A673 (cell line): ENCODE measurements at regions not wholly inside any gene's neighbourhood (a gene's known extent, or its start where the extent isn't known, plus 50 kb on each side); places are given as distances from the start of the nearest gene placed in this dataset.

Source experiments
- BruUV-seq: library from RNA; stranded (reverse); fragments of 400-500 nt; replicated peaks from 2 replicates; lab custom pipeline; 2021; lab: Mats Ljungman, UMichigan
- CTCF ChIA-PET: fragments of 300-600 bp; sonication (Branson Sonifier 250); formaldehyde crosslinking; loops from one replicate; lab custom pipeline; 2022; ENCODE audit warnings: antibody characterized with exemption; lab: Charles Lee
- POLR2A ChIA-PET: fragments of 300-600 bp; sonication (Branson Sonifier 250); formaldehyde crosslinking; loops from one replicate; lab custom pipeline; 2022; ENCODE audit warnings: antibody characterized with exemption; ENCODE audit not compliant: low non-redundant PET; lab: Charles Lee
- DNase-seq: peaks from one replicate; pipeline ENCODE4 v3.0.0-alpha.2; 2015; ENCODE audit warnings: low spot score
- H3K27ac ChIP-seq: fragments of 200-600 bp; sonication (generic); 2 replicates; pipeline ENCODE4 v1.5.1; 2016; ENCODE audit warnings: mixed run types, low read depth, mild to moderate bottlenecking, mixed read lengths, antibody characterized with exemption, low read length; ENCODE audit not compliant: poor library complexity, severe bottlenecking
- H3K27me3 ChIP-seq: fragments of 200-600 bp; sonication (generic); replicated peaks from 2 replicates; pipeline ENCODE4 v1.6.1; 2017; ENCODE audit warnings: mixed run types, low read depth, mild to moderate bottlenecking, mixed read lengths, antibody characterized with exemption, low read length; ENCODE audit not compliant: insufficient read depth, poor library complexity
- H3K36me3 ChIP-seq: fragments of 200-600 bp; sonication (generic); 2 replicates; pipeline ENCODE4 v1.6.1; 2016; ENCODE audit warnings: mixed run types, mild to moderate bottlenecking, mixed read lengths, antibody characterized with exemption, low read length; ENCODE audit not compliant: insufficient read depth, poor library complexity, severe bottlenecking
- H3K4me1 ChIP-seq: fragments of 200-600 bp; sonication (generic); 2 replicates; pipeline ENCODE4 v1.6.1; 2017; ENCODE audit warnings: mixed run types, mild to moderate bottlenecking, mixed read lengths, antibody characterized with exemption, low read length; ENCODE audit not compliant: insufficient read depth, poor library complexity, severe bottlenecking
- H3K4me3 ChIP-seq: fragments of 200-600 bp; sonication (generic); 2 replicates; pipeline ENCODE4 v1.5.1; 2016; ENCODE audit warnings: low read depth, mixed run types, mild to moderate bottlenecking, mixed read lengths, low read length; ENCODE audit not compliant: poor library complexity, severe bottlenecking
- H3K9me3 ChIP-seq: fragments of 200-600 bp; sonication (generic); 2 replicates; pipeline ENCODE4 v1.6.1; 2016; ENCODE audit warnings: mixed run types, low read depth, mild to moderate bottlenecking, mixed read lengths, antibody characterized with exemption, low read length; ENCODE audit not compliant: poor library complexity, severe bottlenecking
- EZH2 ChIP-seq: fragments of 200-600 bp; sonication (generic); IDR thresholded peaks from 2 replicates; pipeline ENCODE4 v1.6.1; 2017; ENCODE audit warnings: borderline replicate concordance, low read depth, mild to moderate bottlenecking, mixed read lengths, antibody characterized with exemption, low read length; ENCODE audit not compliant: poor library complexity, severe bottlenecking
- intact Hi-C: fragments of 100-400 bp; cut with micrococcal nuclease; formaldehyde crosslinking; loops from one replicate; pipeline ENCODE4 v1.10.0; 2022; ENCODE audit not compliant: unreplicated experiment
- TF ChIP-seq, protein P1 (sequence below): fragments of 300-800, 200-600 bp; sonication (generic); conservative IDR thresholded peaks from 2 replicates; pipeline ENCODE4 v1.5.1; 2017; ENCODE audit warnings: low read depth, mild to moderate bottlenecking, antibody characterized with exemption, low read length, moderate library complexity, mixed read lengths

DNA sequence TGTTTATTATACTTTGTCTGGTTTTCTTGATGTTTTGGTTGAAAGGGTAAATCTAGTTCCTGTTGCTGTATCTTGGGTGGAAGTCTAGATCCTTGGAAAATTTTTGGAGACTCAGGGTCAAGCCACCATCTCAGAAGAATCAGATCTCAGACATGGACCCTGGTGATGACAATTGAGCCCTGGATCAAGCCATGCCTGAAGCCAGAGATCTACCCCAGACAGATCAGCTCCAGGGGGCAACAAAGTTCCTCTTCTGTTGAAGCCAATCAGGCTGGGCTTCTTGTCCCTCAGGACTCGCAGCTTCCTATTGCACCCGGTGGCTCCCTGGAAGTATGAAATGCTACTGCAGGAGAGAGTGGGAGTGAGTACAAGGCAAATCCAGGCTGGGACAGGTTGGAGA, 106.9 kb downstream of the UNCX start:
- intact Hi-C loops = no loop called here
- BruUV-seq = no TSS peak
- H3K4me1 ChIP-seq = no peaks in the 10 kb centered on the region
- no peaks in the 10 kb centered on the region for H3K36me3 ChIP-seq
- POLR2A ChIA-PET = no interaction called here
- DNase-seq = no peak
- H3K9me3 ChIP-seq = peaks cover 10% of the 10 kb centered on the region
- no peak overlapping the region for H3K27ac ChIP-seq
- CTCF ChIA-PET = no interaction called here
- H3K27me3 ChIP-seq = no peaks in the 10 kb centered on the region
- H3K4me3 ChIP-seq = no peak overlapping the region
- TF ChIP-seq, protein P1, sequence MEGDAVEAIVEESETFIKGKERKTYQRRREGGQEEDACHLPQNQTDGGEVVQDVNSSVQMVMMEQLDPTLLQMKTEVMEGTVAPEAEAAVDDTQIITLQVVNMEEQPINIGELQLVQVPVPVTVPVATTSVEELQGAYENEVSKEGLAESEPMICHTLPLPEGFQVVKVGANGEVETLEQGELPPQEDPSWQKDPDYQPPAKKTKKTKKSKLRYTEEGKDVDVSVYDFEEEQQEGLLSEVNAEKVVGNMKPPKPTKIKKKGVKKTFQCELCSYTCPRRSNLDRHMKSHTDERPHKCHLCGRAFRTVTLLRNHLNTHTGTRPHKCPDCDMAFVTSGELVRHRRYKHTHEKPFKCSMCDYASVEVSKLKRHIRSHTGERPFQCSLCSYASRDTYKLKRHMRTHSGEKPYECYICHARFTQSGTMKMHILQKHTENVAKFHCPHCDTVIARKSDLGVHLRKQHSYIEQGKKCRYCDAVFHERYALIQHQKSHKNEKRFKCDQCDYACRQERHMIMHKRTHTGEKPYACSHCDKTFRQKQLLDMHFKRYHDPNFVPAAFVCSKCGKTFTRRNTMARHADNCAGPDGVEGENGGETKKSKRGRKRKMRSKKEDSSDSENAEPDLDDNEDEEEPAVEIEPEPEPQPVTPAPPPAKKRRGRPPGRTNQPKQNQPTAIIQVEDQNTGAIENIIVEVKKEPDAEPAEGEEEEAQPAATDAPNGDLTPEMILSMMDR = no peak
- no peak for TF ChIP-seq EZH2

DNA sequence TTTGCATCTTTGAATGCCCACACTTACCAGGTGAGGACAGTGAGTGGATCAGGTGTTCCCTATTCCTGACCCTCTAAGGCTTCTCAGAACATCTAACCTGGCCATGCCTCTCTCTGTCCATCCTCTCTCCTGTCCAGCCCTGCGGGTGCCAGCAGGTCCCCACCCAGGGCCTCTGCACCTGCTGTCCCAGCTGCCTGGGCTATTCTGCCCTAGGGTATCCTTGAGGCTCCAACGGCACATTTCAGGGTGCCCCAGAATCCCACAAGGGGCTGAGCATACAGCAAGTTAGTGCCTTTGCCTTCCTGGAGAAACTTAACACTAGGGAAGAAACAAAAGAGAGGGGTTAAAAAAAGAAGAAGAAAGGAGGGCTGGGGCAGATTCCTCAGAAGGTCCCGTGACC, 107.4 kb downstream of the UNCX start:
- intact Hi-C loops = no loop called here
- ChIA-PET CTCF (no interaction called here), POLR2A (no interaction called here)
- no peaks in the 10 kb centered on the region for H3K4me1 ChIP-seq
- no peak for DNase-seq
- TF ChIP-seq, protein P1 = no peak
- TF ChIP-seq EZH2 = no peak
- no TSS peak for BruUV-seq
- peaks cover 10% of the 10 kb centered on the region for H3K9me3 ChIP-seq
- no peaks in the 10 kb centered on the region for H3K36me3 ChIP-seq
- no peak overlapping the region for H3K27ac ChIP-seq
- H3K4me3 ChIP-seq = no peak overlapping the region
- no peaks in the 10 kb centered on the region for H3K27me3 ChIP-seq

DNA sequence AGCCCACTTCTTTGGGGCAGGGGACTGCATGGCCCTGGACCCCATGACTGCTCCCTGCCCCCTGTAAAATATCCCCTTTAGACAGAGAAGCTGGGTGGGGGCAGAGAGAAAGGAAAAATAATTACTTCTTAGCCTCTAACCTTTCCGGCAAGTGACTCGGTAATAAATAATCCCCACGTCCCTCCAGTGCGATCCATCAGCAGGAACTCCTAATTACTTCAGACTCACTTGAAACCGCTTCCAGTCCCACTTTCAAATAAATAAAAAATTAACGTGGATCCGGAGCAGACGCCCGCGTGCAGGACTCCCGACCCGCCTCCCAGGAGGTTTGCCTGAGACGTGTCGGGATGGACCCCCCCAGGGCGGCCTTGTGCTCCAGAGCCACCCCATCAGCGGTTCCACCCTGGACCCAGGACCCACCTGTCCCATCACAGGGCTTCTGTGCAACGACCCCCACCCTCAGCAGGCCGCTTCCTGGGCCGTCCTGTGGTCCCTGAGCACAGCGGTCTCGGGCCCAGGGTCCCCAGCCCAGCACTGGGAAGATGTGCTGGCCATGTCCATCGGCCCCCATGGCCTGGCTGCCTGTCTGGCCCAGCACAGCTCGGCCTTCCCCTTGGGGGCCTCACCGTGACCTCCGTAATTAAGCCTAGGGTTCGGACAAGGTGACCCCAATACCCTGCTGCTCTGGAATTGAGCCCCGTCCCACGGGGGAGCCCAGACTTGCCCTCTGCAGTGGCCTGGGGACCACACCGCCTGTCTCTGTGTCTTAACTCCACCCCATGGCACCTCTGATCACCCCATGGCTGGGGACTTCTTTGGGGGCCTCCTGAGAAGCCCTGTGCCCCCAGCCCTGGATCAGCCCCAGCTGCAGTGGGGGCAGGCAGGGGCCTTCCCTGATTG, 108.0 kb downstream of the UNCX start:
- Histone ChIP-seq H3K27me3 (no peaks in the 10 kb centered on the region), H3K36me3 (no peaks in the 10 kb centered on the region), H3K27ac (no peak overlapping the region), H3K9me3 (peaks cover 10% of the 10 kb centered on the region), H3K4me3 (no peak overlapping the region), H3K4me1 (no peaks in the 10 kb centered on the region)
- TF ChIP-seq, protein P1 = no peak
- TF ChIP-seq EZH2 = no peak
- no peak for DNase-seq
- ChIA-PET CTCF (no interaction called here), POLR2A (no interaction called here)
- intact Hi-C loops = no loop called here
- no TSS peak for BruUV-seq
